ENCODE measurements at regions not wholly inside any gene's neighbourhood (a gene's known extent, or its start where the extent isn't known, plus 50 kb on each side); places are given as distances from the start of the nearest gene placed in this dataset.

GRCh38 chr18:44543387-44543786, 137.3 kb upstream of the SETBP1 start:
- TF ChIP-seq POLR2AphosphoS5 (IDR thresholded peaks at IDR 0.05; ENCODE audit: low read depth) (no peak), SPI1 (IDR thresholded peaks at IDR 0.05; ENCODE audit: borderline replicate concordance, low read depth) (no peak), GABPA (IDR thresholded peaks at IDR 0.05; ENCODE audit: low read depth) (no peak), CTCF (IDR thresholded peaks at IDR 0.05; ENCODE audit: insufficient read depth, low read length) (no peak)
- TF ChIP-seq, protein P1, sequence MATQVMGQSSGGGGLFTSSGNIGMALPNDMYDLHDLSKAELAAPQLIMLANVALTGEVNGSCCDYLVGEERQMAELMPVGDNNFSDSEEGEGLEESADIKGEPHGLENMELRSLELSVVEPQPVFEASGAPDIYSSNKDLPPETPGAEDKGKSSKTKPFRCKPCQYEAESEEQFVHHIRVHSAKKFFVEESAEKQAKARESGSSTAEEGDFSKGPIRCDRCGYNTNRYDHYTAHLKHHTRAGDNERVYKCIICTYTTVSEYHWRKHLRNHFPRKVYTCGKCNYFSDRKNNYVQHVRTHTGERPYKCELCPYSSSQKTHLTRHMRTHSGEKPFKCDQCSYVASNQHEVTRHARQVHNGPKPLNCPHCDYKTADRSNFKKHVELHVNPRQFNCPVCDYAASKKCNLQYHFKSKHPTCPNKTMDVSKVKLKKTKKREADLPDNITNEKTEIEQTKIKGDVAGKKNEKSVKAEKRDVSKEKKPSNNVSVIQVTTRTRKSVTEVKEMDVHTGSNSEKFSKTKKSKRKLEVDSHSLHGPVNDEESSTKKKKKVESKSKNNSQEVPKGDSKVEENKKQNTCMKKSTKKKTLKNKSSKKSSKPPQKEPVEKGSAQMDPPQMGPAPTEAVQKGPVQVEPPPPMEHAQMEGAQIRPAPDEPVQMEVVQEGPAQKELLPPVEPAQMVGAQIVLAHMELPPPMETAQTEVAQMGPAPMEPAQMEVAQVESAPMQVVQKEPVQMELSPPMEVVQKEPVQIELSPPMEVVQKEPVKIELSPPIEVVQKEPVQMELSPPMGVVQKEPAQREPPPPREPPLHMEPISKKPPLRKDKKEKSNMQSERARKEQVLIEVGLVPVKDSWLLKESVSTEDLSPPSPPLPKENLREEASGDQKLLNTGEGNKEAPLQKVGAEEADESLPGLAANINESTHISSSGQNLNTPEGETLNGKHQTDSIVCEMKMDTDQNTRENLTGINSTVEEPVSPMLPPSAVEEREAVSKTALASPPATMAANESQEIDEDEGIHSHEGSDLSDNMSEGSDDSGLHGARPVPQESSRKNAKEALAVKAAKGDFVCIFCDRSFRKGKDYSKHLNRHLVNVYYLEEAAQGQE (IDR thresholded peaks at IDR 0.05; ENCODE audit: insufficient replicate concordance, low read depth): no peak
- H3K27me3 ChIP-seq (ENCODE audit: insufficient read depth, poor library complexity, severe bottlenecking): no peaks in the 10 kb centered on the region
- H3K4me3 ChIP-seq (replicated peaks; ENCODE audit: insufficient read depth, low read length): no peak overlapping the region
- H3K27ac ChIP-seq (replicated peaks): no peak overlapping the region
- DNase-seq (ENCODE audit: low read depth in 1 of 2, low spot score in 1 of 2): no peak

GRCh38 chr18:44545359-44545985, 135.2 kb upstream of the SETBP1 start:
- no peak for TF ChIP-seq POLR2AphosphoS5 (IDR thresholded peaks at IDR 0.05; ENCODE audit: low read depth)
- TF ChIP-seq, protein P1 (IDR thresholded peaks at IDR 0.05; ENCODE audit: insufficient replicate concordance, low read depth): no peak
- Histone ChIP-seq H3K27ac (replicated peaks) (no peak overlapping the region), H3K4me3 (replicated peaks; ENCODE audit: insufficient read depth, low read length) (no peak overlapping the region), H3K27me3 (ENCODE audit: insufficient read depth, poor library complexity, severe bottlenecking) (no peaks in the 10 kb centered on the region)
- DNase-seq (ENCODE audit: low read depth in 1 of 2, low spot score in 1 of 2): no peak

- Histone ChIP-seq H3K4me3 (replicated peaks; ENCODE audit: insufficient read depth, low read length) (no peak overlapping the region), H3K27me3 (ENCODE audit: insufficient read depth, poor library complexity, severe bottlenecking) (no peaks in the 10 kb centered on the region), H3K27ac (replicated peaks) (no peak overlapping the region)
- no peak for DNase-seq (ENCODE audit: low read depth in 1 of 2, low spot score in 1 of 2)
- no peak for TF ChIP-seq CTCF (IDR thresholded peaks at IDR 0.05; ENCODE audit: insufficient read depth, low read length)
- TF ChIP-seq SPI1 (IDR thresholded peaks at IDR 0.05; ENCODE audit: borderline replicate concordance, low read depth): no peak
- TF ChIP-seq GABPA (IDR thresholded peaks at IDR 0.05; ENCODE audit: low read depth): no peak
- TF ChIP-seq, protein P1 (IDR thresholded peaks at IDR 0.05; ENCODE audit: insufficient replicate concordance, low read depth): no peak
- TF ChIP-seq POLR2AphosphoS5 (IDR thresholded peaks at IDR 0.05; ENCODE audit: low read depth): no peak
These were observed 133.7 kb upstream of the SETBP1 start for GRCh38 chr18:44546954-44547353.

All from HL-60 (cell line).